Astrocyte (in vitro differentiated cells and primary cell): ENCODE measurements at regions not wholly inside any gene's neighbourhood (a gene's known extent, or its start where the extent isn't known, plus 50 kb on each side); places are given as distances from the start of the nearest gene placed in this dataset.

Experiments used
- DNase-seq: peaks from one replicate; pipeline ENCODE4 v3.0.0-alpha.2; 2010; ENCODE audit warnings: low read depth
- FAIRE-seq: peaks from 2 replicates; lab custom pipeline; 2011; peaks lifted over from hg19 to GRCh38; lab: Jason Lieb, UNC
- H2AFZ ChIP-seq: 2 replicates; pipeline ENCODE4 v1.6.0; 2012; ENCODE audit warnings: low read depth, low read length, inconsistent platforms
- H3K27ac ChIP-seq: 2 replicates; pipeline ENCODE4 v1.5.1; 2011; ENCODE audit warnings: low read depth, low read length, inconsistent platforms
- H3K27me3 ChIP-seq: 2 replicates; pipeline ENCODE4 v1.6.0; 2011; ENCODE audit warnings: low read length, inconsistent platforms; ENCODE audit not compliant: insufficient read depth
- H3K36me3 ChIP-seq: 2 replicates; pipeline ENCODE4 v1.5.1; 2011; ENCODE audit warnings: low read length, inconsistent platforms; ENCODE audit not compliant: insufficient read depth
- H3K4me1 ChIP-seq: 2 replicates; pipeline ENCODE4 v1.5.1; 2011; ENCODE audit warnings: low read length, inconsistent platforms; ENCODE audit not compliant: insufficient read depth
- H3K4me2 ChIP-seq: 2 replicates; pipeline ENCODE4 v1.6.0; 2012; ENCODE audit warnings: low read length, inconsistent platforms
- H3K4me3 ChIP-seq: 2 replicates; pipeline ENCODE4 v1.5.1; 2011; ENCODE audit warnings: low read depth, mild to moderate bottlenecking, low read length, inconsistent platforms; ENCODE audit not compliant: insufficient read depth
- H3K79me2 ChIP-seq: 2 replicates; pipeline ENCODE4 v1.6.0; 2012; ENCODE audit warnings: mild to moderate bottlenecking, low read length, inconsistent platforms; ENCODE audit not compliant: insufficient read depth
- H3K9ac ChIP-seq: 2 replicates; pipeline ENCODE4 v1.6.0; 2012; ENCODE audit warnings: mild to moderate bottlenecking, low read length, inconsistent platforms
- H3K9me3 ChIP-seq: 2 replicates; pipeline ENCODE4 v1.5.1; 2012; ENCODE audit warnings: low read depth, mild to moderate bottlenecking, low read length, inconsistent platforms; ENCODE audit not compliant: insufficient read depth
- H4K20me1 ChIP-seq: 2 replicates; pipeline ENCODE4 v1.6.0; 2012; ENCODE audit warnings: low read length, inconsistent platforms; ENCODE audit not compliant: insufficient read depth
- H3K27ac Mint-ChIP-seq: one replicate; pipeline ENCODE4 v1.8.0; 2021; ENCODE audit warnings: mild to moderate bottlenecking, mixed read lengths; ENCODE audit not compliant: unreplicated experiment
- H3K27me3 Mint-ChIP-seq: one replicate; pipeline ENCODE4 v1.8.0; 2021; ENCODE audit warnings: low read depth, mixed read lengths; ENCODE audit not compliant: unreplicated experiment
- H3K36me3 Mint-ChIP-seq: one replicate; pipeline ENCODE4 v1.8.0; 2021; ENCODE audit warnings: low read depth, mixed read lengths; ENCODE audit not compliant: unreplicated experiment
- H3K4me1 Mint-ChIP-seq: one replicate; pipeline ENCODE4 v1.8.0; 2021; ENCODE audit warnings: low read depth, mixed read lengths; ENCODE audit not compliant: unreplicated experiment
- H3K4me3 Mint-ChIP-seq: one replicate; pipeline ENCODE4 v1.8.0; 2021; ENCODE audit warnings: mild to moderate bottlenecking, moderate library complexity, mixed read lengths; ENCODE audit not compliant: unreplicated experiment
- H3K9me3 Mint-ChIP-seq: one replicate; pipeline ENCODE4 v1.8.0; 2021; ENCODE audit warnings: mild to moderate bottlenecking, mixed read lengths; ENCODE audit not compliant: unreplicated experiment
- EZH2 ChIP-seq: IDR thresholded peaks from 2 replicates; pipeline ENCODE4 v1.6.1; 2012; ENCODE audit warnings: mild to moderate bottlenecking, low read length, inconsistent platforms; ENCODE audit not compliant: insufficient read depth
- TF ChIP-seq, protein P1 (sequence below): IDR thresholded peaks from 2 replicates; pipeline ENCODE4 v1.5.1; 2011; ENCODE audit warnings: low read depth, mild to moderate bottlenecking, inconsistent platforms, low read length, moderate library complexity; ENCODE audit not compliant: insufficient read depth

DNA sequence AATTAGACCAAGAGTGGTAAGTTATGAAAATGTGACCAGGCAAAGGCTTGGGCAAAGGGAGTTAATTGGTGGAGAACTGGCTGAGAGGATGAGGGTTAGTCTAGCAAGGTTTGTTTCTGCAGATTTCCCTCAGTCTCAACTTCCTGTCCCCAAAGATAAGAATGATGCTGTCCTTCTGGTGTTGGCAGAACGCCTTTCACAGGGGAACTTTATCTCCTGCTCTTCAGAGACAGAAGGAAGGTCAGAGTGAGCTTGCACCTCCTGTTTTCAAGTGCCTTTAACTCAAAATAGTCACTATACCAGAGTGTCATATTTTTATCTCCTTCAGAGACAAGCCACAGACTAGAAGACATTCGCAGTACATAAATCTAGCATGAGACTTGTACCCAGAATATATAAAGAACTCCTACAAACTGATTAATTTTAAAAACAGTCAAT, 95.7 kb downstream of the TEX51 start:
- H3K9me3 Mint-ChIP-seq = peaks cover 6% of the 10 kb centered on the region
- H3K4me1 Mint-ChIP-seq = no peaks in the 10 kb centered on the region
- Histone ChIP-seq H3K4me3 (no peak overlapping the region), H3K27me3 (peaks cover 7% of the 10 kb centered on the region), H3K9ac (no peak overlapping the region), H3K9me3 (no peaks in the 10 kb centered on the region), H3K4me2 (no peak overlapping the region), H2AFZ (no peak overlapping the region), H3K4me1 (no peaks in the 10 kb centered on the region), H4K20me1 (no peaks in the 10 kb centered on the region), H3K79me2 (no peaks in the 10 kb centered on the region), H3K36me3 (no peaks in the 10 kb centered on the region), H3K27ac (no peak overlapping the region)
- H3K27ac Mint-ChIP-seq = no peak overlapping the region
- no peak overlapping the region for H3K4me3 Mint-ChIP-seq
- no peak for TF ChIP-seq EZH2
- peaks cover 5% of the 10 kb centered on the region for H3K27me3 Mint-ChIP-seq
- no peak for DNase-seq
- FAIRE-seq = no peak
- no peaks in the 10 kb centered on the region for H3K36me3 Mint-ChIP-seq

DNA sequence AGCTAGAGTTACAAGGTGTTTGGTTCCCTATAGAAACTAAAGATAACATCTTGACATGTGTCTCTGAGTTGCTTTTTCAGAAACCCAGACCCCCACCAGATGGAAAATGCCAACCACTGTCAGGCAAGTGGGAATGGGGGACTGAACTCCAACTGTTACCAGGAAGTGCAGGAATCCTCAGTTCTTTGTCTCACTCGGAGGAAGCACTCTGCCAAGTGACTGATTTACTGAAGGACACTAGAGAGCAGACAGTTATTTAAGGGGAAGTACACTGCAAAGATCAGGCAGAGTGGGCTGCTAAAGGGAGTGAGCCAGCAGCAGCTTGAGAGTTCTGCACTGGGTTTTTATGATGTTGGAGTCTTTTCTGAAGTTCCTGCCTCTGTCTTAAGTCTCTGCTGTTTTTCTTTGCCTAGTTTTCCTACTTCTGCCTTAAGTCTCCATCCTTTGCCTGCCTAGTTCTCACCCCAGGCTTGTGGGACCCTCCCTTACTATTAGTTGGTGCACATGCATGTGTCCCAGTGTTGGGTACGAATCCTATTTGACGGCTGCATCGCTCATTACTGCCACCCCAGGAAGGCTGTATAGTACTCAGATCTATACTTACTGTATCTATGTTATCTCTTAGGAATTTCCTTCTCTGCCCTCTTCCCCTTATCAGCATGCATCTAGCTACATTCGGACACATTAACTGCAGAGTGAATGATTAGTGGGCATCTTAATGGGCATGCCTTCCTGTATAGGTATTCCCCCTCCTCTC, 97.1 kb downstream of the TEX51 start:
- H3K4me1 Mint-ChIP-seq = no peaks in the 10 kb centered on the region
- Histone ChIP-seq H3K27ac (no peak overlapping the region), H3K4me1 (no peaks in the 10 kb centered on the region), H3K36me3 (no peaks in the 10 kb centered on the region), H3K4me3 (no peak overlapping the region), H3K27me3 (peaks cover 4% of the 10 kb centered on the region), H3K9me3 (no peaks in the 10 kb centered on the region), H3K9ac (no peak overlapping the region), H2AFZ (no peak overlapping the region), H4K20me1 (no peaks in the 10 kb centered on the region), H3K79me2 (no peaks in the 10 kb centered on the region), H3K4me2 (no peak overlapping the region)
- FAIRE-seq = no peak
- H3K4me3 Mint-ChIP-seq = no peak overlapping the region
- H3K27ac Mint-ChIP-seq = no peak overlapping the region
- TF ChIP-seq, protein P1, sequence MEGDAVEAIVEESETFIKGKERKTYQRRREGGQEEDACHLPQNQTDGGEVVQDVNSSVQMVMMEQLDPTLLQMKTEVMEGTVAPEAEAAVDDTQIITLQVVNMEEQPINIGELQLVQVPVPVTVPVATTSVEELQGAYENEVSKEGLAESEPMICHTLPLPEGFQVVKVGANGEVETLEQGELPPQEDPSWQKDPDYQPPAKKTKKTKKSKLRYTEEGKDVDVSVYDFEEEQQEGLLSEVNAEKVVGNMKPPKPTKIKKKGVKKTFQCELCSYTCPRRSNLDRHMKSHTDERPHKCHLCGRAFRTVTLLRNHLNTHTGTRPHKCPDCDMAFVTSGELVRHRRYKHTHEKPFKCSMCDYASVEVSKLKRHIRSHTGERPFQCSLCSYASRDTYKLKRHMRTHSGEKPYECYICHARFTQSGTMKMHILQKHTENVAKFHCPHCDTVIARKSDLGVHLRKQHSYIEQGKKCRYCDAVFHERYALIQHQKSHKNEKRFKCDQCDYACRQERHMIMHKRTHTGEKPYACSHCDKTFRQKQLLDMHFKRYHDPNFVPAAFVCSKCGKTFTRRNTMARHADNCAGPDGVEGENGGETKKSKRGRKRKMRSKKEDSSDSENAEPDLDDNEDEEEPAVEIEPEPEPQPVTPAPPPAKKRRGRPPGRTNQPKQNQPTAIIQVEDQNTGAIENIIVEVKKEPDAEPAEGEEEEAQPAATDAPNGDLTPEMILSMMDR = no peak
- DNase-seq = no peak
- H3K27me3 Mint-ChIP-seq = peaks cover 2% of the 10 kb centered on the region
- peaks cover 3% of the 10 kb centered on the region for H3K9me3 Mint-ChIP-seq
- no peaks in the 10 kb centered on the region for H3K36me3 Mint-ChIP-seq

DNA sequence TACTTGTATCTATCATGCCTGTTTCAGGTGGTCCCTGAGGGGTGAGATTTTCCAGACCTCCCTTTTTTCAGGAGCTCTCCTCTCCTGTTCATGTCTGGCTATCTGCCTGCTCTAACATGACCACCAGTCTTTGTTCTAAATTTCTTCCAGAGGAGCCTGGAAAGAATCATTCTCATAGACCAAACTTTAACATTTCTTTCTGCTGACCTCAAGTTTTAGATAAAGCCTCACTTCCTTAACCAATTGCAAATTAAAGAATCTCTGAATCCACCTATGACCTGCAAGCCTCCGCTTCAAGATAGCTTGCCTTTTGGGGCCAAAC, 97.6 kb downstream of the TEX51 start:
- no peak overlapping the region for H3K9ac ChIP-seq
- no peaks in the 10 kb centered on the region for H4K20me1 ChIP-seq
- FAIRE-seq = no peak
- Mint-ChIP-seq H3K27ac (no peak overlapping the region), H3K36me3 (no peaks in the 10 kb centered on the region), H3K4me3 (no peak overlapping the region), H3K27me3 (no peaks in the 10 kb centered on the region), H3K9me3 (peaks cover 3% of the 10 kb centered on the region), H3K4me1 (no peaks in the 10 kb centered on the region)
- TF ChIP-seq EZH2 = no peak
- TF ChIP-seq, protein P1 = no peak
- H3K9me3 ChIP-seq = no peaks in the 10 kb centered on the region
- H3K27ac ChIP-seq = no peak overlapping the region
- H2AFZ ChIP-seq = no peak overlapping the region
- no peak for DNase-seq
- no peak overlapping the region for H3K4me2 ChIP-seq
- H3K27me3 ChIP-seq = no peaks in the 10 kb centered on the region
- no peaks in the 10 kb centered on the region for H3K4me1 ChIP-seq
- no peak overlapping the region for H3K4me3 ChIP-seq
- H3K79me2 ChIP-seq = no peaks in the 10 kb centered on the region
- no peaks in the 10 kb centered on the region for H3K36me3 ChIP-seq
